OCI-LY1 (cell line): ENCODE measurements at regions not wholly inside any gene's neighbourhood (a gene's known extent, or its start where the extent isn't known, plus 50 kb on each side); places are given as distances from the start of the nearest gene placed in this dataset.

ENCODE experiments used
- CTCF ChIP-seq: fragments of 200-600 bp; sonication (generic), shearing (Covaris generic); IDR thresholded peaks from 2 replicates; pipeline ENCODE4 v1.5.1; 2017; ENCODE audit warnings: mild to moderate bottlenecking, antibody characterized with exemption, low read length, moderate library complexity, mixed read lengths
- EZH2 ChIP-seq: fragments of 200-600 bp; sonication (generic), shearing (Covaris generic); IDR thresholded peaks from 2 replicates; pipeline ENCODE4 v1.8.0; 2017; ENCODE audit warnings: borderline replicate concordance, mixed run types, mild to moderate bottlenecking, antibody characterized with exemption, low read length, moderate library complexity, mixed read lengths

- no peak for TF ChIP-seq CTCF
- TF ChIP-seq EZH2: no peak
These were observed 54.9 kb upstream of the GRAMD2B start for GRCh38 chr5:126368239-126368812.
